Endothelial cell of umbilical vein (primary cell): ENCODE measurements at regions not wholly inside any gene's neighbourhood (a gene's known extent, or its start where the extent isn't known, plus 50 kb on each side); places are given as distances from the start of the nearest gene placed in this dataset.

Experiments
- BruUV-seq: library from RNA; stranded (reverse); fragments of 400-500 nt; replicated peaks from 2 replicates; lab custom pipeline; 2021; lab: Mats Ljungman, UMichigan
- CTCF ChIA-PET: fragments of 300-600, 350-600 bp; sonication (Branson Sonifier 250); formaldehyde crosslinking; loops from one replicate; lab custom pipeline; 2021; ENCODE audit warnings: antibody characterized with exemption, inconsistent platforms; lab: Charles Lee
- POLR2A ChIA-PET: fragments of 300-600, 350-600 bp; sonication (Branson Sonifier 250); formaldehyde crosslinking; loops from one replicate; lab custom pipeline; 2021; ENCODE audit warnings: antibody characterized with exemption, inconsistent platforms; lab: Charles Lee
- DNase-seq: peaks from one replicate; pipeline ENCODE4 v3.0.0-alpha.2; 2011; ENCODE audit warnings: low read depth, low spot score
- FAIRE-seq: peaks from 2 replicates; lab custom pipeline; 2011; peaks lifted over from hg19 to GRCh38; lab: Jason Lieb, UNC
- H2AFZ ChIP-seq: 2 replicates; pipeline ENCODE4 v1.6.0; 2012; ENCODE audit warnings: low read depth, low read length, control low read depth, inconsistent platforms
- H3K27ac ChIP-seq: 2 replicates; pipeline ENCODE4 v1.5.1; 2011; ENCODE audit warnings: low read depth, mild to moderate bottlenecking, control low read depth, low read length, moderate library complexity; ENCODE audit not compliant: insufficient read depth
- H3K27me3 ChIP-seq, 2 experiments: 2 replicates each; pipeline versions ENCODE4 v1.6.0 to v1.6.1; 2011; ENCODE audit warnings: low read length in 2 of 2, mixed read lengths in 1 of 2; ENCODE audit not compliant: control insufficient read depth in 2 of 2, insufficient read depth in 2 of 2
- H3K36me3 ChIP-seq, 2 experiments: 2 replicates in 1 of 2; 3 replicates in 1 of 2; pipeline ENCODE4 v1.5.1; 2011; ENCODE audit warnings: low read length in 2 of 2, mild to moderate bottlenecking in 1 of 2, moderate library complexity in 1 of 2; ENCODE audit not compliant: control insufficient read depth in 2 of 2, insufficient read depth in 2 of 2; ENCODE audit errors: extremely low read depth in 1 of 2
- H3K4me1 ChIP-seq: 3 replicates; pipeline ENCODE4 v1.5.1; 2011; ENCODE audit warnings: mild to moderate bottlenecking, low read length; ENCODE audit not compliant: control insufficient read depth, insufficient read depth; ENCODE audit errors: extremely low read depth
- H3K4me2 ChIP-seq: 2 replicates; pipeline ENCODE4 v1.6.1; 2011; ENCODE audit warnings: low read length, control low read depth, mixed read lengths; ENCODE audit not compliant: insufficient read depth
- H3K4me3 ChIP-seq, 3 experiments: fragments of 200-600 bp in 1 of 3; sonication (generic), shearing (Covaris generic) in 1 of 3; replicated peaks in 1 of 3; 2 replicates each; pipeline ENCODE4 v1.5.1; 2011 to 2016; ENCODE audit warnings: control low read depth in 3 of 3, low read length in 3 of 3, mild to moderate bottlenecking in 2 of 3, inconsistent platforms in 1 of 3, low read depth in 1 of 3, moderate library complexity in 1 of 3; ENCODE audit not compliant: insufficient read depth in 1 of 3
- H3K79me2 ChIP-seq: 2 replicates; pipeline ENCODE4 v1.6.0; 2012; ENCODE audit warnings: low read length, inconsistent platforms; ENCODE audit not compliant: control insufficient read depth, insufficient read depth
- H3K9ac ChIP-seq: replicated peaks from 2 replicates; pipeline ENCODE3; 2011; ENCODE audit warnings: low read length, control low read depth; ENCODE audit not compliant: insufficient read depth; ENCODE audit errors: extremely low read depth
- H3K9me1 ChIP-seq: replicated peaks from 3 replicates; pipeline ENCODE4 v1.6.0; 2011; ENCODE audit warnings: mild to moderate bottlenecking, low read length; ENCODE audit not compliant: control insufficient read depth, insufficient read depth; ENCODE audit errors: extremely low read depth
- H3K9me3 ChIP-seq: replicated peaks from 2 replicates; pipeline ENCODE4 v1.5.1; 2012; ENCODE audit warnings: low read length, inconsistent platforms; ENCODE audit not compliant: control insufficient read depth, insufficient read depth
- H4K20me1 ChIP-seq: replicated peaks from 2 replicates; pipeline ENCODE3; 2011; ENCODE audit warnings: mild to moderate bottlenecking, low read length; ENCODE audit not compliant: control insufficient read depth, insufficient read depth; ENCODE audit errors: extremely low read depth
- EZH2 ChIP-seq: IDR thresholded peaks from 2 replicates; pipeline ENCODE4 v1.6.1; 2012; ENCODE audit warnings: borderline replicate concordance, low read depth, mild to moderate bottlenecking, moderate library complexity, low read length, inconsistent platforms; ENCODE audit not compliant: severe bottlenecking
- FOS ChIP-seq: IDR thresholded peaks from 2 replicates; pipeline ENCODE4 v1.6.1; 2011; ENCODE audit warnings: mild to moderate bottlenecking, low read length, moderate library complexity, borderline replicate concordance; ENCODE audit not compliant: insufficient read depth
- GATA2 ChIP-seq: IDR thresholded peaks from 2 replicates; pipeline ENCODE4 v1.7.0; 2011; ENCODE audit warnings: low read depth, mild to moderate bottlenecking, moderate library complexity, mixed read lengths, low read length; ENCODE audit not compliant: insufficient read length, insufficient read depth
- JUN ChIP-seq: IDR thresholded peaks from 2 replicates; pipeline ENCODE4 v1.6.1; 2011; ENCODE audit warnings: borderline replicate concordance, low read depth; ENCODE audit not compliant: insufficient read length, insufficient read depth
- MYC ChIP-seq: IDR thresholded peaks from one replicate; pipeline ENCODE4 v1.6.1; 2011; ENCODE audit warnings: mild to moderate bottlenecking, low read depth, low read length
- POLR2A ChIP-seq: IDR thresholded peaks from 2 replicates; pipeline ENCODE4 v1.6.1; 2012; ENCODE audit warnings: low read depth, mild to moderate bottlenecking, control low read depth, low read length
- POLR2AphosphoS5 ChIP-seq: IDR thresholded peaks from 2 replicates; pipeline ENCODE4 v1.6.1; 2012; ENCODE audit warnings: low read depth, mild to moderate bottlenecking, control low read depth, low read length, moderate library complexity; ENCODE audit not compliant: insufficient read depth
- dilution Hi-C: fragments of 300-500 bp; cut with MboI; formaldehyde crosslinking; loops from one replicate; pipeline ENCODE4 v1.15.0; 2019; ENCODE audit warnings: low sequenced_read_pairs; ENCODE audit not compliant: extremely low pct_ligation_motif_present
- intact Hi-C: fragments of 100-400 bp; cut with micrococcal nuclease; formaldehyde crosslinking; loops from one replicate; pipeline ENCODE4 v1.10.0; 2022
- TF ChIP-seq, protein P1 (sequence below): IDR thresholded peaks from 2 replicates; pipeline ENCODE4 v1.6.1; 2011; ENCODE audit not compliant: insufficient read depth, insufficient read length
- TF ChIP-seq, protein P2 (sequence below), 2 donors: IDR thresholded peaks; 1 replicate in 1 of 2; 2 replicates in 1 of 2; pipeline ENCODE4 v1.5.1; 2011; ENCODE audit warnings: low read length in 2 of 2, mild to moderate bottlenecking in 2 of 2, moderate library complexity in 2 of 2, control low read depth in 1 of 2, inconsistent platforms in 1 of 2, low read depth in 1 of 2; ENCODE audit not compliant: insufficient read depth in 1 of 2; ENCODE audit errors: extremely low read depth in 1 of 2

DNA sequence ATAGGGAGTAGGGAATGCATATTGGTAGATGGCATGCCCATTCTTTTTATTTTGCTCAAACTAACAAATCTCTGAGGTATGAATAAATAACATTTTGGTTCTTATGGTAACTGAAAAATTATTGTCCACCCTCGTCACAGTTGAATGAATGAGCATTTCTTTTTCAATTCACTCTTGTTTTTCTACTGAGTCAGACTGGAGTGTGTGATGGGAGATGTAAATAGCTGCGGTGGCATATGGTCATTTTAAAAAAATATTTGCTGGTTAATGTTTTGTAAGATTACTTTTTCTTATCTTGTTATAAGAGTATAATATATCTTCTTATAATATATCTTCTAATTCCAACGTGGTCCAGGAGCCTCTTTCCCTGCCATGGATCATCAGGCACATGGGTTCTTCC, 586.5 kb downstream of the SLITRK5 start:
- ChIA-PET POLR2A (no interaction called here), CTCF (no interaction called here)
- H3K9me3 ChIP-seq = no peaks in the 10 kb centered on the region
- H3K79me2 ChIP-seq = no peaks in the 10 kb centered on the region
- intact Hi-C loops (no loop called here), dilution Hi-C loops (no loop called here)
- H3K36me3 ChIP-seq = no peaks in the 10 kb centered on the region
- no TSS peak for BruUV-seq
- no peak overlapping the region for H3K27ac ChIP-seq
- no peaks in the 10 kb centered on the region for H3K27me3 ChIP-seq
- DNase-seq (no peak), FAIRE-seq (no peak)
- H4K20me1 ChIP-seq = no peaks in the 10 kb centered on the region
- H3K9me1 ChIP-seq = no peaks in the 10 kb centered on the region
- H2AFZ ChIP-seq = no peak overlapping the region
- H3K4me2 ChIP-seq = no peak overlapping the region
- no peak overlapping the region for H3K9ac ChIP-seq
- TF ChIP-seq, protein P1, sequence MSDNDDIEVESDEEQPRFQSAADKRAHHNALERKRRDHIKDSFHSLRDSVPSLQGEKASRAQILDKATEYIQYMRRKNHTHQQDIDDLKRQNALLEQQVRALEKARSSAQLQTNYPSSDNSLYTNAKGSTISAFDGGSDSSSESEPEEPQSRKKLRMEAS = no peak
- TF ChIP-seq GATA2 (no peak), JUN (no peak), POLR2A (no peak), FOS (no peak), POLR2AphosphoS5 (no peak), MYC (no peak), EZH2 (no peak)
- TF ChIP-seq, protein P2, sequence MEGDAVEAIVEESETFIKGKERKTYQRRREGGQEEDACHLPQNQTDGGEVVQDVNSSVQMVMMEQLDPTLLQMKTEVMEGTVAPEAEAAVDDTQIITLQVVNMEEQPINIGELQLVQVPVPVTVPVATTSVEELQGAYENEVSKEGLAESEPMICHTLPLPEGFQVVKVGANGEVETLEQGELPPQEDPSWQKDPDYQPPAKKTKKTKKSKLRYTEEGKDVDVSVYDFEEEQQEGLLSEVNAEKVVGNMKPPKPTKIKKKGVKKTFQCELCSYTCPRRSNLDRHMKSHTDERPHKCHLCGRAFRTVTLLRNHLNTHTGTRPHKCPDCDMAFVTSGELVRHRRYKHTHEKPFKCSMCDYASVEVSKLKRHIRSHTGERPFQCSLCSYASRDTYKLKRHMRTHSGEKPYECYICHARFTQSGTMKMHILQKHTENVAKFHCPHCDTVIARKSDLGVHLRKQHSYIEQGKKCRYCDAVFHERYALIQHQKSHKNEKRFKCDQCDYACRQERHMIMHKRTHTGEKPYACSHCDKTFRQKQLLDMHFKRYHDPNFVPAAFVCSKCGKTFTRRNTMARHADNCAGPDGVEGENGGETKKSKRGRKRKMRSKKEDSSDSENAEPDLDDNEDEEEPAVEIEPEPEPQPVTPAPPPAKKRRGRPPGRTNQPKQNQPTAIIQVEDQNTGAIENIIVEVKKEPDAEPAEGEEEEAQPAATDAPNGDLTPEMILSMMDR (IDR thresholded peaks at IDR 0.05; ENCODE audit: extremely low read depth in 1 of 2, insufficient read depth in 1 of 2, low read depth in 1 of 2, low read length in 2 of 2) = no peak
- H3K4me1 ChIP-seq = no peaks in the 10 kb centered on the region
- H3K4me3 ChIP-seq = no peak overlapping the region
